ENCODE measurements at regions not wholly inside any gene's neighbourhood (a gene's known extent, or its start where the extent isn't known, plus 50 kb on each side); places are given as distances from the start of the nearest gene placed in this dataset.

- Histone ChIP-seq H3K27me3 (ENCODE audit: insufficient read depth, low read length, poor library complexity) (no peaks in the 10 kb centered on the region), H3K4me3 (ENCODE audit: low read length) (no peak overlapping the region), H3K79me1 (ENCODE audit: low read length) (no peaks in the 10 kb centered on the region), H3K9ac (ENCODE audit: low read length) (no peak overlapping the region), H3K27ac (ENCODE audit: low read depth, low read length) (no peak overlapping the region), H3K56ac (ENCODE audit: low read length) (no peak overlapping the region), H3K79me2 (ENCODE audit: control insufficient read depth, insufficient read depth, low read length) (no peaks in the 10 kb centered on the region), H3K23ac (ENCODE audit: low read length) (no peak overlapping the region), H2AK5ac (ENCODE audit: low read length) (no peak overlapping the region), H4K8ac (ENCODE audit: low read depth, low read length) (no peak overlapping the region), H3K36me3 (ENCODE audit: control insufficient read depth, insufficient read depth, low read length) (no peaks in the 10 kb centered on the region), H2BK120ac (ENCODE audit: low read depth, low read length) (no peak overlapping the region), H3K4ac (ENCODE audit: low read depth, low read length) (no peak overlapping the region), H2BK5ac (ENCODE audit: low read length) (no peak overlapping the region), H3K18ac (ENCODE audit: low read length) (no peak overlapping the region), H2BK15ac (replicated peaks; ENCODE audit: low read depth) (no peak overlapping the region), H3K4me1 (ENCODE audit: control insufficient read depth, low read depth, low read length) (no peaks in the 10 kb centered on the region), H4K5ac (ENCODE audit: low read length) (no peak overlapping the region), H3K4me2 (ENCODE audit: low read length) (no peak overlapping the region)
- no CpG with 5 or more reads among the region's 3 CpGs for WGBS (ENCODE audit: extremely low coverage, insufficient coverage, low lambda C conversion rate)
- DNase-seq: no peak
Measured at GRCh38 chr3:16686679-16687078, 81.5 kb upstream of the DAZL start.

- no peak overlapping the region for H2BK15ac ChIP-seq (replicated peaks; ENCODE audit: low read depth)
- no peak overlapping the region for H4K8ac ChIP-seq (ENCODE audit: low read depth, low read length)
- no peaks in the 10 kb centered on the region for H3K4me1 ChIP-seq (ENCODE audit: control insufficient read depth, low read depth, low read length)
- H3K23ac ChIP-seq (ENCODE audit: low read length): no peak overlapping the region
- no peak overlapping the region for H2AK5ac ChIP-seq (ENCODE audit: low read length)
- no peak overlapping the region for H3K9ac ChIP-seq (ENCODE audit: low read length)
- H3K27me3 ChIP-seq (ENCODE audit: insufficient read depth, low read length, poor library complexity): no peaks in the 10 kb centered on the region
- DNase-seq: no peak
- no peak overlapping the region for H3K18ac ChIP-seq (ENCODE audit: low read length)
- H3K79me2 ChIP-seq (ENCODE audit: control insufficient read depth, insufficient read depth, low read length): no peaks in the 10 kb centered on the region
- no peak overlapping the region for H3K56ac ChIP-seq (ENCODE audit: low read length)
- no peak overlapping the region for H2BK120ac ChIP-seq (ENCODE audit: low read depth, low read length)
- no peak overlapping the region for H3K27ac ChIP-seq (ENCODE audit: low read depth, low read length)
- no peaks in the 10 kb centered on the region for H3K79me1 ChIP-seq (ENCODE audit: low read length)
- no peak overlapping the region for H4K5ac ChIP-seq (ENCODE audit: low read length)
- no peaks in the 10 kb centered on the region for H3K36me3 ChIP-seq (ENCODE audit: control insufficient read depth, insufficient read depth, low read length)
- H2BK5ac ChIP-seq (ENCODE audit: low read length): no peak overlapping the region
- H3K4ac ChIP-seq (ENCODE audit: low read depth, low read length): no peak overlapping the region
- no peak overlapping the region for H3K4me2 ChIP-seq (ENCODE audit: low read length)
- no peak overlapping the region for H3K4me3 ChIP-seq (ENCODE audit: low read length)
Measured at GRCh38 chr3:16687221-16687620, 82.0 kb upstream of the DAZL start.

GRCh38 chr3:16692486-16693344 is 87.5 kb upstream of the DAZL start:
- Histone ChIP-seq H3K27ac (ENCODE audit: low read depth, low read length) (no peak overlapping the region), H2BK120ac (ENCODE audit: low read depth, low read length) (no peak overlapping the region), H3K79me1 (ENCODE audit: low read length) (no peaks in the 10 kb centered on the region), H3K18ac (ENCODE audit: low read length) (no peak overlapping the region), H3K9ac (ENCODE audit: low read length) (no peak overlapping the region), H3K4me1 (ENCODE audit: control insufficient read depth, low read depth, low read length) (no peaks in the 10 kb centered on the region), H3K4ac (ENCODE audit: low read depth, low read length) (no peak overlapping the region), H3K4me2 (ENCODE audit: low read length) (no peak overlapping the region), H3K79me2 (ENCODE audit: control insufficient read depth, insufficient read depth, low read length) (no peaks in the 10 kb centered on the region), H2BK15ac (replicated peaks; ENCODE audit: low read depth) (no peak overlapping the region), H3K56ac (ENCODE audit: low read length) (no peak overlapping the region), H2BK5ac (ENCODE audit: low read length) (no peak overlapping the region), H3K23ac (ENCODE audit: low read length) (no peak overlapping the region), H3K36me3 (ENCODE audit: control insufficient read depth, insufficient read depth, low read length) (no peaks in the 10 kb centered on the region), H3K4me3 (ENCODE audit: low read length) (no peak overlapping the region), H3K27me3 (ENCODE audit: insufficient read depth, low read length, poor library complexity) (no peaks in the 10 kb centered on the region), H4K8ac (ENCODE audit: low read depth, low read length) (no peak overlapping the region), H4K5ac (ENCODE audit: low read length) (no peak overlapping the region), H2AK5ac (ENCODE audit: low read length) (no peak overlapping the region)
- DNase-seq: no peak
- no CpG with 5 or more reads among the region's 8 CpGs for WGBS (ENCODE audit: extremely low coverage, insufficient coverage, low lambda C conversion rate)

- Histone ChIP-seq H3K56ac (ENCODE audit: low read length) (no peak overlapping the region), H3K4me1 (ENCODE audit: control insufficient read depth, low read depth, low read length) (no peaks in the 10 kb centered on the region), H2BK120ac (ENCODE audit: low read depth, low read length) (no peak overlapping the region), H3K27ac (ENCODE audit: low read depth, low read length) (no peak overlapping the region), H3K4ac (ENCODE audit: low read depth, low read length) (no peak overlapping the region), H3K4me3 (ENCODE audit: low read length) (no peak overlapping the region), H3K36me3 (ENCODE audit: control insufficient read depth, insufficient read depth, low read length) (no peaks in the 10 kb centered on the region), H2AK5ac (ENCODE audit: low read length) (no peak overlapping the region), H3K9ac (ENCODE audit: low read length) (no peak overlapping the region), H3K18ac (ENCODE audit: low read length) (no peak overlapping the region), H3K23ac (ENCODE audit: low read length) (no peak overlapping the region), H3K4me2 (ENCODE audit: low read length) (no peak overlapping the region), H2BK15ac (replicated peaks; ENCODE audit: low read depth) (no peak overlapping the region), H3K79me1 (ENCODE audit: low read length) (no peaks in the 10 kb centered on the region), H2BK5ac (ENCODE audit: low read length) (no peak overlapping the region), H3K27me3 (ENCODE audit: insufficient read depth, low read length, poor library complexity) (no peaks in the 10 kb centered on the region), H4K8ac (ENCODE audit: low read depth, low read length) (no peak overlapping the region), H4K5ac (ENCODE audit: low read length) (no peak overlapping the region), H3K79me2 (ENCODE audit: control insufficient read depth, insufficient read depth, low read length) (no peaks in the 10 kb centered on the region)
- WGBS (ENCODE audit: extremely low coverage, insufficient coverage, low lambda C conversion rate): no CpG with 5 or more reads among the region's 2 CpGs
- DNase-seq: no peak
Measured at GRCh38 chr3:16693820-16694219, 88.6 kb upstream of the DAZL start.

GRCh38 chr3:16695710-16696109 is 90.5 kb upstream of the DAZL start:
- DNase-seq: no peak
- Histone ChIP-seq H3K56ac (ENCODE audit: low read length) (no peak overlapping the region), H3K27ac (ENCODE audit: low read depth, low read length) (no peak overlapping the region), H3K27me3 (ENCODE audit: insufficient read depth, low read length, poor library complexity) (no peaks in the 10 kb centered on the region), H2AK5ac (ENCODE audit: low read length) (no peak overlapping the region), H3K9ac (ENCODE audit: low read length) (no peak overlapping the region), H2BK5ac (ENCODE audit: low read length) (no peak overlapping the region), H3K4ac (ENCODE audit: low read depth, low read length) (no peak overlapping the region), H3K23ac (ENCODE audit: low read length) (no peak overlapping the region), H3K4me1 (ENCODE audit: control insufficient read depth, low read depth, low read length) (no peaks in the 10 kb centered on the region), H3K36me3 (ENCODE audit: control insufficient read depth, insufficient read depth, low read length) (no peaks in the 10 kb centered on the region), H4K5ac (ENCODE audit: low read length) (no peak overlapping the region), H3K18ac (ENCODE audit: low read length) (no peak overlapping the region), H3K79me2 (ENCODE audit: control insufficient read depth, insufficient read depth, low read length) (no peaks in the 10 kb centered on the region), H2BK15ac (replicated peaks; ENCODE audit: low read depth) (no peak overlapping the region), H3K4me3 (ENCODE audit: low read length) (no peak overlapping the region), H2BK120ac (ENCODE audit: low read depth, low read length) (no peak overlapping the region), H3K4me2 (ENCODE audit: low read length) (no peak overlapping the region), H3K79me1 (ENCODE audit: low read length) (no peaks in the 10 kb centered on the region), H4K8ac (ENCODE audit: low read depth, low read length) (no peak overlapping the region)
- no CpG with 5 or more reads among the region's 4 CpGs for whole genome bisulfite sequencing (ENCODE audit: extremely low coverage, insufficient coverage, low lambda C conversion rate)
